Mammary epithelial cell (primary cell): ENCODE measurements at regions not wholly inside any gene's neighbourhood (a gene's known extent, or its start where the extent isn't known, plus 50 kb on each side); places are given as distances from the start of the nearest gene placed in this dataset.

Experiments
- CTCF ChIP-seq, 2 donors: IDR thresholded peaks in 1 of 2; conservative IDR thresholded peaks in 1 of 2; 2 replicates each; pipeline ENCODE4 v1.5.1; 2011 to 2012; ENCODE audit warnings: inconsistent platforms in 2 of 2, low read length in 2 of 2, mild to moderate bottlenecking in 2 of 2, control low read depth in 1 of 2, low read depth in 1 of 2; ENCODE audit not compliant: insufficient read depth in 1 of 2; ENCODE audit errors: extremely low read depth in 1 of 2
- EZH2 ChIP-seq: IDR thresholded peaks from 2 replicates; pipeline ENCODE4 v1.6.1; 2012; ENCODE audit warnings: low read length, inconsistent platforms, borderline replicate concordance

- TF ChIP-seq CTCF (conservative IDR thresholded peaks at IDR 0.05 in 1 of 2, IDR thresholded peaks at IDR 0.05 in 1 of 2; ENCODE audit: extremely low read depth in 1 of 2, insufficient read depth in 1 of 2, low read depth in 1 of 2, low read length in 2 of 2): no peak
- TF ChIP-seq EZH2: no peak
Measured at GRCh38 chr16:5328546-5328945, 231.0 kb upstream of the EEF2KMT start.
